GM10266 (cell line): ENCODE measurements at regions not wholly inside any gene's neighbourhood (a gene's known extent, or its start where the extent isn't known, plus 50 kb on each side); places are given as distances from the start of the nearest gene placed in this dataset.

ENCODE experiments used
- DNase-seq: peaks from one replicate; pipeline ENCODE4 v3.0.0; 2012; ENCODE audit errors: extremely low spot score
- CTCF ChIP-seq: IDR thresholded peaks from 2 replicates; pipeline ENCODE4 v1.5.1; 2012; ENCODE audit warnings: mild to moderate bottlenecking, low read depth; ENCODE audit not compliant: control insufficient read depth, insufficient read depth; ENCODE audit errors: missing control alignments

GRCh38 chr7:121480566-121481335 lies 84.6 kb upstream of the FAM3C start:
- no peak for TF ChIP-seq CTCF

GRCh38 chr7:121480058-121480457 lies 84.0 kb upstream of the FAM3C start:
- TF ChIP-seq CTCF = no peak
- no peak for DNase-seq

More at GRCh38 chr7:121480566-121481335, 84.6 kb upstream of the FAM3C start:
- DNase-seq = no peak

- no peak for TF ChIP-seq CTCF
- no peak for DNase-seq
Measured at GRCh38 chr7:121479466-121479865, 83.4 kb upstream of the FAM3C start.

GRCh38 chr7:121475806-121476205 lies 79.7 kb upstream of the FAM3C start:
- no peak for TF ChIP-seq CTCF
- no peak for DNase-seq

GRCh38 chr7:121474301-121474673 lies 78.2 kb upstream of the FAM3C start:
- no peak for TF ChIP-seq CTCF
- DNase-seq = no peak

- TF ChIP-seq CTCF = no peak
- DNase-seq = no peak
Measured at GRCh38 chr7:121473645-121474300, 77.7 kb upstream of the FAM3C start.

GRCh38 chr7:121466455-121466854 lies 70.3 kb upstream of the FAM3C start:
- no peak for TF ChIP-seq CTCF

More at GRCh38 chr7:121466455-121466854, 70.3 kb upstream of the FAM3C start:
- no peak for DNase-seq
